ENCODE measurements at regions not wholly inside any gene's neighbourhood (a gene's known extent, or its start where the extent isn't known, plus 50 kb on each side); places are given as distances from the start of the nearest gene placed in this dataset.

DNA sequence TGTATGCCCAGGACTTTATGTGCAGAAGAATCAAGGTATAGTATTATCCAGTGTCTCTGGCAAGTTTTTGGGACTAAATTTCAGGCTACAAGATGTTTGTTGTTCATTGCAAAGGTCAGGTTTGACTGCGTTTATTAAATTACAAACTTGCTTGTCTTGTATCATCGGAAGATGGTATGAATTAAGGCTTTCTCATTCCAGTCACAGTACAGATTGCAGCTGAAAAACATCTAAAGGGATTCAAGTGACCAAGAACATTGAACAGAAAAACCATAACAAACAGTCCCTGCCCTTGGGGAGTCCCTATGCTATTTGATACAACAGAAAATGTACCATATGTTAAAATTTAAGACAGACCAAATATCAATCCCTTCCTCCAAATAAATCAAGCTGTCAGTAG, 244.7 kb upstream of the TNC start:
- 94% methylated on average over 2 of the region's 2 CpGs for WGBS (ENCODE audit: missing lambda C conversion rate)
- no peak for TF ChIP-seq CEBPB (IDR thresholded peaks at IDR 0.05)
- TF ChIP-seq, protein P1, sequence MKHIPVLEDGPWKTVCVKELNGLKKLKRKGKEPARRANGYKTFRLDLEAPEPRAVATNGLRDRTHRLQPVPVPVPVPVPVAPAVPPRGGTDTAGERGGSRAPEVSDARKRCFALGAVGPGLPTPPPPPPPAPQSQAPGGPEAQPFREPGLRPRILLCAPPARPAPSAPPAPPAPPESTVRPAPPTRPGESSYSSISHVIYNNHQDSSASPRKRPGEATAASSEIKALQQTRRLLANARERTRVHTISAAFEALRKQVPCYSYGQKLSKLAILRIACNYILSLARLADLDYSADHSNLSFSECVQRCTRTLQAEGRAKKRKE (CRISPR knock-in tag; IDR thresholded peaks at IDR 0.05; ENCODE audit: low read depth): no peak
- TF ChIP-seq, protein P2, sequence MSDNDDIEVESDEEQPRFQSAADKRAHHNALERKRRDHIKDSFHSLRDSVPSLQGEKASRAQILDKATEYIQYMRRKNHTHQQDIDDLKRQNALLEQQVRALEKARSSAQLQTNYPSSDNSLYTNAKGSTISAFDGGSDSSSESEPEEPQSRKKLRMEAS (IDR thresholded peaks at IDR 0.05): no peak
- TF ChIP-seq SREBF2 (IDR thresholded peaks at IDR 0.05): no peak
- TF ChIP-seq, protein P3, sequence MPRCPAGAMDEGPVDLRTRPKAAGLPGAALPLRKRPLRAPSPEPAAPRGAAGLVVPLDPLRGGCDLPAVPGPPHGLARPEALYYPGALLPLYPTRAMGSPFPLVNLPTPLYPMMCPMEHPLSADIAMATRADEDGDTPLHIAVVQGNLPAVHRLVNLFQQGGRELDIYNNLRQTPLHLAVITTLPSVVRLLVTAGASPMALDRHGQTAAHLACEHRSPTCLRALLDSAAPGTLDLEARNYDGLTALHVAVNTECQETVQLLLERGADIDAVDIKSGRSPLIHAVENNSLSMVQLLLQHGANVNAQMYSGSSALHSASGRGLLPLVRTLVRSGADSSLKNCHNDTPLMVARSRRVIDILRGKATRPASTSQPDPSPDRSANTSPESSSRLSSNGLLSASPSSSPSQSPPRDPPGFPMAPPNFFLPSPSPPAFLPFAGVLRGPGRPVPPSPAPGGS (IDR thresholded peaks at IDR 0.05): no peak
- TF ChIP-seq HDAC2 (IDR thresholded peaks at IDR 0.05): no peak
- TF ChIP-seq HEYL (CRISPR knock-in tag; IDR thresholded peaks at IDR 0.05): no peak
- no peak for TF ChIP-seq NR3C1 (IDR thresholded peaks at IDR 0.05)
- TF ChIP-seq RFX5 (IDR thresholded peaks at IDR 0.05): no peak
- TF ChIP-seq FOSL2 (IDR thresholded peaks at IDR 0.05): no peak
- no peak for TF ChIP-seq FOSL2 (CRISPR knock-in tag; IDR thresholded peaks at IDR 0.05)
- TF ChIP-seq, protein P4, sequence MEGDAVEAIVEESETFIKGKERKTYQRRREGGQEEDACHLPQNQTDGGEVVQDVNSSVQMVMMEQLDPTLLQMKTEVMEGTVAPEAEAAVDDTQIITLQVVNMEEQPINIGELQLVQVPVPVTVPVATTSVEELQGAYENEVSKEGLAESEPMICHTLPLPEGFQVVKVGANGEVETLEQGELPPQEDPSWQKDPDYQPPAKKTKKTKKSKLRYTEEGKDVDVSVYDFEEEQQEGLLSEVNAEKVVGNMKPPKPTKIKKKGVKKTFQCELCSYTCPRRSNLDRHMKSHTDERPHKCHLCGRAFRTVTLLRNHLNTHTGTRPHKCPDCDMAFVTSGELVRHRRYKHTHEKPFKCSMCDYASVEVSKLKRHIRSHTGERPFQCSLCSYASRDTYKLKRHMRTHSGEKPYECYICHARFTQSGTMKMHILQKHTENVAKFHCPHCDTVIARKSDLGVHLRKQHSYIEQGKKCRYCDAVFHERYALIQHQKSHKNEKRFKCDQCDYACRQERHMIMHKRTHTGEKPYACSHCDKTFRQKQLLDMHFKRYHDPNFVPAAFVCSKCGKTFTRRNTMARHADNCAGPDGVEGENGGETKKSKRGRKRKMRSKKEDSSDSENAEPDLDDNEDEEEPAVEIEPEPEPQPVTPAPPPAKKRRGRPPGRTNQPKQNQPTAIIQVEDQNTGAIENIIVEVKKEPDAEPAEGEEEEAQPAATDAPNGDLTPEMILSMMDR (IDR thresholded peaks at IDR 0.05): no peak
- no peak for DNase-seq (ENCODE audit: low read depth in 1 of 2, low spot score in 1 of 2)
- no peak for ATAC-seq
- H3K4me3 ChIP-seq: no peak overlapping the region
- H3K4me2 ChIP-seq: no peak overlapping the region
- FAIRE-seq: no peak
- no peaks in the 10 kb centered on the region for H3K9me3 ChIP-seq
- ChIA-PET CTCF (interaction anchor here (1.3 kb wide), 1 partner anchor 10 kb away, joined by 3 read pairs; no protein-coding TSS in a partner anchor), POLR2A (no interaction called here)
- H3K4me1 ChIP-seq: peaks cover 3% of the 10 kb centered on the region; the same call in 2 of the 3 replicates
- H3K27ac ChIP-seq: no peak overlapping the region

DNA sequence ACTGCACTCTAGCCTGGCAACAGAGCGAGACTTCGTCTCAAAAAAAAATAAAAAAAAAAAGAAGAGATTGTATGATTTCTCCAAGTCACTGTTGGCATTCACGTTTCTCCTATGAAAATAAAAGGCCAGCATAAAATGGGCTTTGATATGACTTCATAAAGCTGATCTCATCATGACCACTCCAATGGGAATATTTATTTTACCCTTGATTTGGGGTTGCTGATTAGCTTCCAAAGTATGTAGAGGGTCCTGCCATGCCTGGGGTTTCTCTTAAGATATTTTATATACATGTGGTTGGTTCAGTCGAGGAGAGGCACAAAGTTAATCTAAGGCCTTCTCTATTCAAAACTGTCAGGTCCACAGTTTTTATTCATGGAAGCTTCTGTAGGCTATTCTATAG, 247.0 kb upstream of the TNC start:
- TF ChIP-seq SREBF2 (IDR thresholded peaks at IDR 0.05): no peak
- no peak for TF ChIP-seq CEBPB (IDR thresholded peaks at IDR 0.05)
- no peak for TF ChIP-seq RFX5 (IDR thresholded peaks at IDR 0.05)
- no peak for TF ChIP-seq HOXB5 (CRISPR knock-in tag; IDR thresholded peaks at IDR 0.05)
- no peak for TF ChIP-seq POLR2AphosphoS2 (conservative IDR thresholded peaks at IDR 0.05; ENCODE audit: low read length)
- TF ChIP-seq EHF (CRISPR knock-in tag; IDR thresholded peaks at IDR 0.05): no peak
- no peak for TF ChIP-seq JUNB (IDR thresholded peaks at IDR 0.05)
- no peak for TF ChIP-seq NFE2L2 (conservative IDR thresholded peaks at IDR 0.05; ENCODE audit: low read length)
- TF ChIP-seq SMC3 (IDR thresholded peaks at IDR 0.05): no peak
- no peak for TF ChIP-seq FOSL2 (IDR thresholded peaks at IDR 0.05)
- TF ChIP-seq FOSL2 (CRISPR knock-in tag; IDR thresholded peaks at IDR 0.05): no peak
- no peak for TF ChIP-seq ZFP36 (IDR thresholded peaks at IDR 0.05; ENCODE audit: borderline replicate concordance, partially characterized antibody)
- no peak for TF ChIP-seq TFCP2L1 (CRISPR knock-in tag; IDR thresholded peaks at IDR 0.05)
- no peak for TF ChIP-seq CBX2 (IDR thresholded peaks at IDR 0.05; ENCODE audit: borderline replicate concordance, low read depth)
- TF ChIP-seq HOXB13 (CRISPR knock-in tag; IDR thresholded peaks at IDR 0.05; ENCODE audit: low read depth): no peak
- Histone ChIP-seq H3K9me3 (no peaks in the 10 kb centered on the region), H3K4me2 (no peak overlapping the region), H3K4me1 (peaks cover 26% of the 10 kb centered on the region), H3K27ac (no peak overlapping the region), H3K4me3 (no peak overlapping the region)
- WGBS (ENCODE audit: missing lambda C conversion rate): 94% methylated on average over 4 of the region's 4 CpGs
- DNase-seq (ENCODE audit: low read depth in 1 of 2, low spot score in 1 of 2) (no peak), FAIRE-seq (no peak), ATAC-seq (no peak)
- ChIA-PET POLR2A (interaction anchor here (0.6 to 0.7 kb wide), 2 partner anchors 147 to 164 kb away, joined by 3 to 4 read pairs; no protein-coding TSS in a partner anchor), CTCF (interaction anchor here (0.6 to 0.9 kb wide), 5 partner anchors 14 to 466 kb away, joined by 3 to 5 read pairs (median 3); no protein-coding TSS in a partner anchor)

DNA sequence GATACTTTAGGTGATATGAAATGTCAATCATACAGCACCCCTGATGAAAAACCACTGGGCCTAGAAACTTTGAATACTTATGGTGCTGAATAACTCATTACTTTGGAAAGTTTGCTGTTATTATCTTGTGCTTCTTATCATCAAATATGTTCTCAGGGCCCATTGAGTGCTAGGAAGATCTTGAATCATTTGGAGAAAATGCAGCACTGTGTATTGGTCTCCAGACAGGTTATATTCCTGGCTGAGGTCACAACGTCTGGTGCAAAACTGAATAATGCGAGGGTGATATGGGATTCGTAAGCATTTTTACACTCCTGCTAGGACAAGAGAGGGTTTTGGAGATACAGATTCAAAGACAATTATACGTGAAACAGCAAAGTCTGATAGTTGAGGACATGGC, 249.4 kb upstream of the TNC start:
- CTCF ChIA-PET: interaction anchor here (1.7 kb wide), 1 partner anchor 25 kb away, joined by 3 read pairs; no protein-coding TSS in a partner anchor
- TF ChIP-seq, protein P3 (IDR thresholded peaks at IDR 0.05): no peak
- TF ChIP-seq ZFP36 (IDR thresholded peaks at IDR 0.05; ENCODE audit: borderline replicate concordance, partially characterized antibody) (no peak), JUN (IDR thresholded peaks at IDR 0.05) (no peak), RAD21 (conservative IDR thresholded peaks at IDR 0.05 in 1 of 2, IDR thresholded peaks at IDR 0.05 in 1 of 2) (no peak), ZC3H11A (IDR thresholded peaks at IDR 0.05) (no peak)
- Histone ChIP-seq H3K9me3 (peaks cover 9% of the 10 kb centered on the region), H3K4me2 (peak overlapping the region; percentile 49; the same call in 2 of the 3 replicates), H3K4me1 (peaks cover 27% of the 10 kb centered on the region), H3K4me3 (no peak overlapping the region), H3K27ac (no peak overlapping the region; a peak in 1 of 6 replicates)
- ATAC-seq: no peak
- FAIRE-seq: no peak
- DNase-seq (ENCODE audit: low read depth in 1 of 2, low spot score in 1 of 2): no peak
- 90% methylated on average over 4 of the region's 4 CpGs for WGBS (ENCODE audit: missing lambda C conversion rate)
- POLR2A ChIA-PET: no interaction called here
